CD14-positive monocyte (primary cell): ENCODE measurements at regions not wholly inside any gene's neighbourhood (a gene's known extent, or its start where the extent isn't known, plus 50 kb on each side); places are given as distances from the start of the nearest gene placed in this dataset.

Experiments
- DNase-seq, 3 donors: peaks; one replicate each; pipeline ENCODE4 v3.0.0-alpha.2; 2011 to 2022
- H2AFZ ChIP-seq: 2 replicates; pipeline ENCODE4 v1.6.0; 2012; ENCODE audit warnings: mild to moderate bottlenecking, low read depth, low read length, inconsistent platforms; ENCODE audit not compliant: insufficient read depth, poor library complexity, severe bottlenecking
- H3K27ac ChIP-seq, 2 donors: 1 replicate in 1 of 2; 2 replicates in 1 of 2; pipeline ENCODE4 v1.5.1; 2012 to 2013; ENCODE audit warnings: low read length in 2 of 2, control low read depth in 1 of 2, inconsistent platforms in 1 of 2, low read depth in 1 of 2, mild to moderate bottlenecking in 1 of 2
- H3K27me3 ChIP-seq, 2 donors: one replicate each; pipeline versions ENCODE4 v1.6.0 to v1.6.1; 2011 to 2013; ENCODE audit warnings: low read length in 2 of 2; ENCODE audit not compliant: control insufficient read depth in 2 of 2, insufficient read depth in 2 of 2
- H3K36me3 ChIP-seq, 2 donors: replicated peaks in 1 of 2; 1 replicate in 1 of 2; 2 replicates in 1 of 2; pipeline versions ENCODE4 v1.5.1 to v1.6.1; 2012 to 2013; ENCODE audit warnings: low read length in 2 of 2, control low read depth in 1 of 2, inconsistent platforms in 1 of 2, mild to moderate bottlenecking in 1 of 2; ENCODE audit not compliant: insufficient read depth in 2 of 2, control insufficient read depth in 1 of 2
- H3K4me1 ChIP-seq, 2 donors: 1 replicate in 1 of 2; 2 replicates in 1 of 2; pipeline versions ENCODE4 v1.5.1 to v1.6.1; 2012 to 2013; ENCODE audit warnings: low read length in 2 of 2, control low read depth in 1 of 2, inconsistent platforms in 1 of 2, mild to moderate bottlenecking in 1 of 2, moderate library complexity in 1 of 2; ENCODE audit not compliant: insufficient read depth in 2 of 2, control insufficient read depth in 1 of 2
- H3K4me2 ChIP-seq: replicated peaks from 2 replicates; pipeline ENCODE3; 2012; ENCODE audit warnings: low read length, moderate library complexity, mild to moderate bottlenecking; ENCODE audit not compliant: poor library complexity, severe bottlenecking; ENCODE audit errors: extremely low read depth
- H3K4me3 ChIP-seq, 3 experiments: fragments of 200-600 bp in 1 of 3; sonication (generic) in 1 of 3; replicated peaks in 1 of 3; 1 replicate in 2 of 3; 2 replicates in 1 of 3; pipeline ENCODE4 v1.5.1; 2011 to 2013; ENCODE audit warnings: low read length in 3 of 3, mild to moderate bottlenecking in 3 of 3, control low read depth in 2 of 3, low read depth in 2 of 3, inconsistent platforms in 1 of 3, moderate library complexity in 1 of 3
- H3K79me2 ChIP-seq: 2 replicates; pipeline ENCODE4 v1.6.0; 2012; ENCODE audit warnings: mild to moderate bottlenecking, control low read depth, inconsistent platforms, low read length, moderate library complexity; ENCODE audit not compliant: insufficient read depth
- H3K9ac ChIP-seq: 2 replicates; pipeline ENCODE4 v1.6.0; 2017; ENCODE audit warnings: low read length, mild to moderate bottlenecking; ENCODE audit not compliant: insufficient read depth, poor library complexity, severe bottlenecking
- H3K9me3 ChIP-seq, 2 donors: replicated peaks in 1 of 2; 1 replicate in 1 of 2; 2 replicates in 1 of 2; pipeline versions ENCODE4 v1.5.1 to v1.6.1; 2012 to 2013; ENCODE audit warnings: low read length in 2 of 2, control low read depth in 1 of 2; ENCODE audit not compliant: control insufficient read depth in 1 of 2, insufficient read depth in 1 of 2
- H4K20me1 ChIP-seq: 2 replicates; pipeline ENCODE4 v1.6.0; 2012; ENCODE audit warnings: mild to moderate bottlenecking, low read length, control low read depth, moderate library complexity; ENCODE audit not compliant: insufficient read depth
- H3K27ac Mint-ChIP-seq, 7 donors: one replicate each; pipeline ENCODE4 v1.8.0; 2020; ENCODE audit warnings: mild to moderate bottlenecking in 7 of 7, mixed read lengths in 7 of 7, moderate library complexity in 6 of 7, inconsistent platforms in 2 of 7
- H3K27me3 Mint-ChIP-seq, 3 donors: one replicate each; pipeline ENCODE4 v1.8.0; 2021 to 2022; ENCODE audit warnings: low read depth in 3 of 3, mild to moderate bottlenecking in 3 of 3, mixed read lengths in 3 of 3, moderate library complexity in 3 of 3, inconsistent platforms in 1 of 3
- H3K36me3 Mint-ChIP-seq, 2 donors: one replicate each; pipeline ENCODE4 v1.8.0; 2020; ENCODE audit warnings: mixed read lengths in 2 of 2, inconsistent platforms in 1 of 2, mild to moderate bottlenecking in 1 of 2
- H3K4me1 Mint-ChIP-seq: one replicate; pipeline ENCODE4 v1.8.0; 2020; ENCODE audit warnings: mild to moderate bottlenecking, mixed read lengths
- H3K4me3 Mint-ChIP-seq, 2 donors: one replicate each; pipeline ENCODE4 v1.8.0; 2020; ENCODE audit warnings: mild to moderate bottlenecking in 2 of 2, mixed read lengths in 2 of 2, moderate library complexity in 1 of 2
- H3K9me3 Mint-ChIP-seq, 7 donors: one replicate each; pipeline ENCODE4 v1.8.0; 2020 to 2022; ENCODE audit warnings: mixed read lengths in 7 of 7, mild to moderate bottlenecking in 6 of 7, moderate library complexity in 6 of 7, inconsistent platforms in 2 of 7
- WGBS: methylation state at CpG from one replicate; pipeline ENCODE4 v1.1.5; 2013; ENCODE audit warnings: missing lambda C conversion rate; ENCODE audit not compliant: insufficient coverage; 5-methylcytosine and 5-hydroxymethylcytosine counted together
- intact Hi-C, 2 donors: fragments of 100-400 bp; cut with micrococcal nuclease; formaldehyde crosslinking; loops; one replicate each; pipeline versions ENCODE4 v1.15.0 to v1.15.1; 2023
- TF ChIP-seq, protein P1 (sequence below): fragments of 200-600 bp; IDR thresholded peaks from one replicate; pipeline ENCODE4 v1.8.0; 2022; ENCODE audit warnings: antibody characterized with exemption, mild to moderate bottlenecking

- H3K27me3 Mint-ChIP-seq = peaks cover 0 to 3% (median 3%) of the 10 kb centered on the region in 3 donors
- H3K79me2 ChIP-seq = no peaks in the 10 kb centered on the region
- no CpG with 5 or more reads among the region's 3 CpGs for WGBS
- peaks cover 0 to 1% (median 0%) of the 10 kb centered on the region in 7 donors for H3K9me3 Mint-ChIP-seq
- H3K4me1 ChIP-seq = no peaks in the 10 kb centered on the region
- no peak overlapping the region for H3K27ac Mint-ChIP-seq
- no peaks in the 10 kb centered on the region for H3K27me3 ChIP-seq
- no peak overlapping the region for H3K4me3 Mint-ChIP-seq
- H3K36me3 Mint-ChIP-seq = no peaks in the 10 kb centered on the region
- TF ChIP-seq, protein P1, sequence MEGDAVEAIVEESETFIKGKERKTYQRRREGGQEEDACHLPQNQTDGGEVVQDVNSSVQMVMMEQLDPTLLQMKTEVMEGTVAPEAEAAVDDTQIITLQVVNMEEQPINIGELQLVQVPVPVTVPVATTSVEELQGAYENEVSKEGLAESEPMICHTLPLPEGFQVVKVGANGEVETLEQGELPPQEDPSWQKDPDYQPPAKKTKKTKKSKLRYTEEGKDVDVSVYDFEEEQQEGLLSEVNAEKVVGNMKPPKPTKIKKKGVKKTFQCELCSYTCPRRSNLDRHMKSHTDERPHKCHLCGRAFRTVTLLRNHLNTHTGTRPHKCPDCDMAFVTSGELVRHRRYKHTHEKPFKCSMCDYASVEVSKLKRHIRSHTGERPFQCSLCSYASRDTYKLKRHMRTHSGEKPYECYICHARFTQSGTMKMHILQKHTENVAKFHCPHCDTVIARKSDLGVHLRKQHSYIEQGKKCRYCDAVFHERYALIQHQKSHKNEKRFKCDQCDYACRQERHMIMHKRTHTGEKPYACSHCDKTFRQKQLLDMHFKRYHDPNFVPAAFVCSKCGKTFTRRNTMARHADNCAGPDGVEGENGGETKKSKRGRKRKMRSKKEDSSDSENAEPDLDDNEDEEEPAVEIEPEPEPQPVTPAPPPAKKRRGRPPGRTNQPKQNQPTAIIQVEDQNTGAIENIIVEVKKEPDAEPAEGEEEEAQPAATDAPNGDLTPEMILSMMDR = no peak
- H3K9me3 ChIP-seq = no peaks in the 10 kb centered on the region
- H3K9ac ChIP-seq = no peak overlapping the region
- DNase-seq = no peak
- H3K4me1 Mint-ChIP-seq = no peaks in the 10 kb centered on the region
- H3K36me3 ChIP-seq = no peaks in the 10 kb centered on the region
- intact Hi-C loops = no loop called here
- no peak overlapping the region for H3K27ac ChIP-seq
- H3K4me3 ChIP-seq = no peak overlapping the region
- no peak overlapping the region for H2AFZ ChIP-seq
- H3K4me2 ChIP-seq = no peak overlapping the region
- H4K20me1 ChIP-seq = no peaks in the 10 kb centered on the region
Measured at GRCh38 chr7:31171984-31172383, 119.9 kb downstream of the ADCYAP1R1 start.

- Histone ChIP-seq H3K27me3 (no peaks in the 10 kb centered on the region), H3K4me3 (no peak overlapping the region), H3K4me1 (no peaks in the 10 kb centered on the region), H3K9ac (no peak overlapping the region), H4K20me1 (no peaks in the 10 kb centered on the region), H2AFZ (no peak overlapping the region), H3K36me3 (no peaks in the 10 kb centered on the region), H3K9me3 (no peaks in the 10 kb centered on the region), H3K4me2 (no peak overlapping the region), H3K79me2 (no peaks in the 10 kb centered on the region), H3K27ac (no peak overlapping the region)
- peaks cover 0 to 3% (median 3%) of the 10 kb centered on the region in 3 donors for H3K27me3 Mint-ChIP-seq
- no peaks in the 10 kb centered on the region for H3K36me3 Mint-ChIP-seq
- no peak overlapping the region for H3K4me3 Mint-ChIP-seq
- DNase-seq = no peak
- no peaks in the 10 kb centered on the region for H3K4me1 Mint-ChIP-seq
- intact Hi-C loops = no loop called here
- no peak overlapping the region for H3K27ac Mint-ChIP-seq
- H3K9me3 Mint-ChIP-seq = no peaks in the 10 kb centered on the region
- TF ChIP-seq, protein P1 = no peak
- 88% methylated on average over 7 of the region's 9 CpGs for WGBS
Measured at GRCh38 chr7:31171216-31171785, 119.2 kb downstream of the ADCYAP1R1 start.
